Neutrophil (primary cell): ENCODE measurements at regions not wholly inside any gene's neighbourhood (a gene's known extent, or its start where the extent isn't known, plus 50 kb on each side); places are given as distances from the start of the nearest gene placed in this dataset.

ENCODE experiments used
- H3K27ac ChIP-seq: fragments of 200-600 bp; sonication (generic); 2 replicates; pipeline ENCODE4 v1.5.1; 2016; ENCODE audit warnings: mild to moderate bottlenecking, moderate library complexity
- H3K27me3 ChIP-seq: fragments of 200-600 bp; sonication (generic); 2 replicates; pipeline ENCODE4 v1.6.0; 2016; ENCODE audit warnings: mild to moderate bottlenecking
- H3K36me3 ChIP-seq: fragments of 200-600 bp; sonication (generic); 2 replicates; pipeline ENCODE4 v1.5.1; 2017
- H3K4me1 ChIP-seq, 2 experiments: fragments of 200-600 bp in 1 of 2; sonication (generic) in 1 of 2; 1 replicate in 1 of 2; 2 replicates in 1 of 2; pipeline versions ENCODE4 v1.5.1 to v1.6.1; 2013 to 2016; ENCODE audit warnings: low read depth in 1 of 2, low read length in 1 of 2, mild to moderate bottlenecking in 1 of 2, moderate library complexity in 1 of 2; ENCODE audit not compliant: control insufficient read depth in 1 of 2, insufficient read depth in 1 of 2
- H3K4me3 ChIP-seq, 2 experiments: fragments of 200-600 bp in 1 of 2; sonication (generic) in 1 of 2; 1 replicate in 1 of 2; 2 replicates in 1 of 2; pipeline ENCODE4 v1.5.1; 2013 to 2016; ENCODE audit warnings: low read depth in 1 of 2, low read length in 1 of 2, mild to moderate bottlenecking in 1 of 2, moderate library complexity in 1 of 2
- H3K9me3 ChIP-seq: fragments of 200-600 bp; sonication (generic); 2 replicates; pipeline ENCODE4 v1.5.1; 2016
- TF ChIP-seq, protein P1 (sequence below): fragments of 200-600 bp; sonication (generic); IDR thresholded peaks from 2 replicates; pipeline ENCODE4 v1.5.1; 2016; ENCODE audit warnings: antibody characterized with exemption

DNA sequence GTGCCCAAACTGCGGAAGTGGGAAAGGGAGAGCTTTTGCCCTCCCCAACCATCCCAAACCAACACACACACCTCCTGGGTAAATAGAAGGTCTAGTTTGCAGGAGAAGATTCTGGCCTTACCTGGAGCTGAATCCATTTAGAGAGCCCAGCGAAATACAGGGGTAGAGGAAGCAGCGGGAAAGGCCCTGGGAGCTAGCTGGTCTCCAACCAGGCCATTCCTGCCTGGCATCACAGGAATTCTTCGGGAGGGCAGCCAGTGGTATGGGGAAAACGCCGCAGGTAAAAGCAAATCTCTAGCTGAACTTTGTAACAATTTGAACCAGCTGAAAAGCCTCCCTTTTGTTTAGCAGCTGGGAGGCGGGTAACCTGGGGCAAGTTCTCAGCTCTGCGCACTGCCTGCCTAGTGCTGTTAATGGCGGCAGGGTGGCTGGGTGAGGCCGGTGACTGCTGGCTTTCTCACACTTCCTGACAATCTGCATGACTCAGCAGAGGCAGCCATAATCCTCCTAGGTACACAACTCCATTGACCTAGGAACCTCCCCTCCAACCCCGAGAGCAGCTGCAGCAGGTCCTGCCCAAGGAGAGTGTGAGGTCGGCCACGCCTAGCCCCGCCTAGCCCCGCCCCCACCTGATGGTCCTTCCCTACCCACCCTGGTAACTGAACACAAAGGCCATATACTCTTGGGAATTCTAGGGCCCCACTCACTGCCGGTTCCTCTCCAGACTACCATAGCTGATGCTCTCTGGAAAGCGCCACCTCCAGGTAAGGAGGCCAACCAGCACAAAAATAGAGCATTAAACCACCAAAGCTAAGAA lies 483.8 kb upstream of the REG3G start:
- H3K27ac ChIP-seq: no peak overlapping the region
- TF ChIP-seq, protein P1, sequence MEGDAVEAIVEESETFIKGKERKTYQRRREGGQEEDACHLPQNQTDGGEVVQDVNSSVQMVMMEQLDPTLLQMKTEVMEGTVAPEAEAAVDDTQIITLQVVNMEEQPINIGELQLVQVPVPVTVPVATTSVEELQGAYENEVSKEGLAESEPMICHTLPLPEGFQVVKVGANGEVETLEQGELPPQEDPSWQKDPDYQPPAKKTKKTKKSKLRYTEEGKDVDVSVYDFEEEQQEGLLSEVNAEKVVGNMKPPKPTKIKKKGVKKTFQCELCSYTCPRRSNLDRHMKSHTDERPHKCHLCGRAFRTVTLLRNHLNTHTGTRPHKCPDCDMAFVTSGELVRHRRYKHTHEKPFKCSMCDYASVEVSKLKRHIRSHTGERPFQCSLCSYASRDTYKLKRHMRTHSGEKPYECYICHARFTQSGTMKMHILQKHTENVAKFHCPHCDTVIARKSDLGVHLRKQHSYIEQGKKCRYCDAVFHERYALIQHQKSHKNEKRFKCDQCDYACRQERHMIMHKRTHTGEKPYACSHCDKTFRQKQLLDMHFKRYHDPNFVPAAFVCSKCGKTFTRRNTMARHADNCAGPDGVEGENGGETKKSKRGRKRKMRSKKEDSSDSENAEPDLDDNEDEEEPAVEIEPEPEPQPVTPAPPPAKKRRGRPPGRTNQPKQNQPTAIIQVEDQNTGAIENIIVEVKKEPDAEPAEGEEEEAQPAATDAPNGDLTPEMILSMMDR: no peak
- H3K9me3 ChIP-seq: no peaks in the 10 kb centered on the region
- H3K36me3 ChIP-seq: no peaks in the 10 kb centered on the region
- H3K27me3 ChIP-seq: no peaks in the 10 kb centered on the region
- no peak overlapping the region for H3K4me3 ChIP-seq
- H3K4me1 ChIP-seq: no peaks in the 10 kb centered on the region

DNA sequence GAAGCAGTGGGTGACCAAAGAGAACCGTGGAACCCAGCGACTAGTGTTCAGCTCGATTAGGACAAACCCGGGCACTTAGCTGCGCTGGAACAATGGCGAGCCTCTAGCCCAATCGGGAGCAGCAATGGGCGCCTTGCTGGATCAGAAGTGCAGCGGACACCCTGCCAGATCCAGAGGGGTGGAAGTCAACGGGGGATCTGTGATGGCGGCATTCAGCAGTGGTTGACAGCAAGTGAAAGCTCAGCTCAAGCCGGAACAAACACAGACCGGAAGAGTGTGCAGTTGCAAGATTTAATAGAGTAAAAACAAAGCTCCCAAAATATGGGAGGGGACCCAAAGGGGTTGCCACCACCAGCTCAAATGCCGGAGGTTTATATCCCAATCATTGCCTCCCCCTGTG lies 478.7 kb upstream of the REG3G start:
- H3K36me3 ChIP-seq: no peaks in the 10 kb centered on the region
- H3K4me3 ChIP-seq: no peak overlapping the region
- TF ChIP-seq, protein P1: no peak
- no peaks in the 10 kb centered on the region for H3K4me1 ChIP-seq
- H3K27ac ChIP-seq: no peak overlapping the region
- H3K9me3 ChIP-seq: no peaks in the 10 kb centered on the region
- H3K27me3 ChIP-seq: no peaks in the 10 kb centered on the region

DNA sequence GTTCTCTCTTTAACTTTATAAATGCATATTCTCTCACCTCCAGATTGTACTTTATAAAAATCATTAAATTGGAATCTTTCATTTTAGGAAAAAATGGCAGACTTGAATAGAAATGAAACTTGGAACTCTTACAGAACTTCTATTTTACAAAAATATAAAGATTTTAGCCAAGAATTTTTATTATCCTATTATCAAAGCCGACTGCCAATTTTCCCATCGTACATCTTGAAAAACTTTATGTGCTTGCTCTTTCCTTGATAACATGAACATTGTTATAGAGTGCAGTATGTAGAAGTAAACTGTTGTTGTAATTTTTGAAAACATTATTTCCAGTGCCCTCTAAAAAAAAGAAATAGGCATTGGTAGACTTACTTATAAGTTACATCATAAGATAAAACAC lies 475.7 kb upstream of the REG3G start:
- H3K27me3 ChIP-seq: no peaks in the 10 kb centered on the region

DNA sequence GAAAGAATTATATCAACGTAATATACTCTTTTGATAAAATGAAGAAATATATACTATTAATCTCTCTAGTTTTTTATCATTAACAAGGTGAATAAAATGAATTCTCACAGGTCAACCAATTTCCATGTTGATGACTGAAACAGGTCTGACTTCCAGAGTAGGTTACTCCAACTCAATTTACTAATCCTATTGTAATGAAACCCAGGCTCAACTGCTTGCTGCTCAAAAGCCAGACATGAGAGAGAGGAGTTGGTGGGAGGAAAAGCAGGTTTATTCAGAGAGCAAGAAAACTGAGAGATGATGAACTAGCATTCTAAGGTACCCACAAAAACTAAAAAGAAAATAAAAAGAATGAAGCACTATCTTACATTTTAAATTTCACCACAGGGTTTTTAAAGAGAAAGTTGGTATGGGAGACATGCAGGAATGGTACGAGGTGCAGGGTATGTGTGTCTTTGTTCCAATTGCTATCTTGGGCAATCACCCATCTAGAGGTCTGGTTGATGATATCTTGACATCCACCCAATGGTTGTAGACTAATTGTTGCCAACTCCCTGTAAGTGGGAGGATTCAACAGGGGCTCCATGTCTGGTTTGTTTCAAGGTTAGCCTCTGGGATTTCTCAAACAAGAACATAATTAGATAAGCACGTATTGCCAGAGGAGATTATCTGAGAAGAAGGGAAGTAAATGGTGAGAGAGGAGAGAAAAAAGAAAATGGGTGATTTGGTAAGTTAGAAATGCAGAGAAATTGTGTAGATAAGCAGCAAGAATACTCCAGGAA lies 471.4 kb upstream of the REG3G start:
- Histone ChIP-seq H3K4me3 (no peak overlapping the region), H3K27ac (no peak overlapping the region), H3K27me3 (no peaks in the 10 kb centered on the region), H3K4me1 (no peaks in the 10 kb centered on the region), H3K36me3 (no peaks in the 10 kb centered on the region), H3K9me3 (no peaks in the 10 kb centered on the region)
- TF ChIP-seq, protein P1: no peak

More for the DNA sequence above, 475.7 kb upstream of the REG3G start:
- TF ChIP-seq, protein P1: no peak
- no peaks in the 10 kb centered on the region for H3K36me3 ChIP-seq
- no peaks in the 10 kb centered on the region for H3K9me3 ChIP-seq
- H3K4me3 ChIP-seq: no peak overlapping the region
- H3K27ac ChIP-seq: no peak overlapping the region
- H3K4me1 ChIP-seq: no peaks in the 10 kb centered on the region

DNA sequence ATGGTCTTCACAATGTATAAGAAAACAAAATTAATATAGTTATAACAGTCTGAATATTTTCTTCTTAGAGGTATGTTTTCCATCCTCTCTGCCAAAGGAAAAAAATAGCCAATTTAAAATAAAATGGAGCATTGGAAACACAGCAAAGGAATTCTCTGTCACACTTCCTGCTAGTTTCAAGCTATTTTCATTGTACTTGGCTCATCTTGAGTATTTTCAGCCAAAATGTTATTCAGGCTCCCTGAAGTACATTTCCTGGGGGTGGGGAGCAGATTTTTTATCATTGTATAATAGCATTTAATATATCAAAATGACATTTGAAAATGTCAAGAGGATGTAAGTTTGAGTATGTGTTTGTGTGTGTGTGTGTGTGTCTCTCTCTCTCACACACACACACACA lies 463.6 kb upstream of the REG3G start:
- Histone ChIP-seq H3K27ac (no peak overlapping the region), H3K27me3 (no peaks in the 10 kb centered on the region), H3K4me3 (no peak overlapping the region), H3K36me3 (no peaks in the 10 kb centered on the region), H3K4me1 (no peaks in the 10 kb centered on the region), H3K9me3 (no peaks in the 10 kb centered on the region)
- TF ChIP-seq, protein P1: no peak
